Right atrium auricular region (tissue), 2 donors: ENCODE measurements at regions not wholly inside any gene's neighbourhood (a gene's known extent, or its start where the extent isn't known, plus 50 kb on each side); places are given as distances from the start of the nearest gene placed in this dataset.

Source experiments
- DNase-seq: peaks from one replicate; pipeline ENCODE4 v3.0.0-alpha.2; 2019; ENCODE audit warnings: low spot score
- H3K27ac ChIP-seq, 2 donors: fragments of 200-600 bp; sonication (generic); 1 replicate in 1 of 2; 2 replicates in 1 of 2; pipeline ENCODE4 v1.5.1; 2016 to 2019
- H3K27me3 ChIP-seq, 2 donors: fragments of 200-600 bp; sonication (generic); one replicate each; pipeline versions ENCODE4 v1.5.1 to v1.6.0; 2017 to 2019
- H3K36me3 ChIP-seq: fragments of 200-600 bp; sonication (generic); one replicate; pipeline ENCODE4 v1.5.1; 2016
- H3K4me1 ChIP-seq, 2 donors: fragments of 200-600 bp; sonication (generic); one replicate each; pipeline versions ENCODE4 v1.5.1 to v1.6.0; 2017 to 2019
- H3K4me3 ChIP-seq, 2 donors: fragments of 200-600 bp; sonication (generic); 1 replicate in 1 of 2; 2 replicates in 1 of 2; pipeline ENCODE4 v1.5.1; 2017 to 2019; ENCODE audit warnings: mild to moderate bottlenecking in 1 of 2, moderate library complexity in 1 of 2
- H3K9me3 ChIP-seq, 2 donors: fragments of 200-600 bp; sonication (generic); one replicate each; pipeline ENCODE4 v1.5.1; 2019
- CTCF ChIP-seq, 2 donors: fragments of 200-600 bp; sonication (generic); IDR thresholded peaks; one replicate each; pipeline ENCODE4 v1.5.1; 2019; ENCODE audit warnings: antibody characterized with exemption in 2 of 2

- no peak for DNase-seq
- Histone ChIP-seq H3K27me3 (no peaks in the 10 kb centered on the region), H3K9me3 (peaks cover 4 to 22% of the 10 kb centered on the region in 2 donors), H3K4me3 (no peak overlapping the region), H3K27ac (no peak overlapping the region), H3K4me1 (no peaks in the 10 kb centered on the region), H3K36me3 (no peaks in the 10 kb centered on the region)
- TF ChIP-seq CTCF (IDR thresholded peaks at IDR 0.05) = no peak
Measured at GRCh38 chr12:104825408-104825807, 132.7 kb downstream of the SLC41A2 start.

- H3K27me3 ChIP-seq = no peaks in the 10 kb centered on the region
- no peak overlapping the region for H3K27ac ChIP-seq
- no peak overlapping the region for H3K4me3 ChIP-seq
- H3K9me3 ChIP-seq = peaks cover 4 to 29% of the 10 kb centered on the region in 2 donors
- TF ChIP-seq CTCF (IDR thresholded peaks at IDR 0.05) = no peak
- no peaks in the 10 kb centered on the region for H3K4me1 ChIP-seq
- DNase-seq = no peak
- H3K36me3 ChIP-seq = no peaks in the 10 kb centered on the region
Measured at GRCh38 chr12:104823985-104824461, 134.1 kb downstream of the SLC41A2 start.

- H3K9me3 ChIP-seq = peaks cover 4 to 29% of the 10 kb centered on the region in 2 donors
- H3K4me1 ChIP-seq = no peaks in the 10 kb centered on the region
- H3K27me3 ChIP-seq = no peaks in the 10 kb centered on the region
- no peaks in the 10 kb centered on the region for H3K36me3 ChIP-seq
- H3K4me3 ChIP-seq = no peak overlapping the region
- no peak for TF ChIP-seq CTCF (IDR thresholded peaks at IDR 0.05)
- no peak for DNase-seq
- H3K27ac ChIP-seq = no peak overlapping the region
Measured at GRCh38 chr12:104822941-104823340, 135.1 kb downstream of the SLC41A2 start.

- no peak overlapping the region for H3K27ac ChIP-seq
- no peaks in the 10 kb centered on the region for H3K36me3 ChIP-seq
- H3K4me3 ChIP-seq = no peak overlapping the region
- peaks cover 0 to 7% of the 10 kb centered on the region in 2 donors for H3K9me3 ChIP-seq
- TF ChIP-seq CTCF (IDR thresholded peaks at IDR 0.05) = no peak
- H3K27me3 ChIP-seq = no peaks in the 10 kb centered on the region
- H3K4me1 ChIP-seq = no peaks in the 10 kb centered on the region
- no peak for DNase-seq
Measured at GRCh38 chr12:104816845-104817503, 141.1 kb downstream of the SLC41A2 start.

GRCh38 chr12:104815935-104816334 is 142.2 kb downstream of the SLC41A2 start:
- no peak for DNase-seq

More at GRCh38 chr12:104815935-104816334, 142.2 kb downstream of the SLC41A2 start:
- no peak for TF ChIP-seq CTCF (IDR thresholded peaks at IDR 0.05)
- Histone ChIP-seq H3K4me3 (no peak overlapping the region), H3K36me3 (no peaks in the 10 kb centered on the region), H3K27me3 (no peaks in the 10 kb centered on the region), H3K27ac (no peak overlapping the region), H3K9me3 (peaks cover 0 to 7% of the 10 kb centered on the region in 2 donors), H3K4me1 (no peaks in the 10 kb centered on the region)
